ENCODE measurements at regions not wholly inside any gene's neighbourhood (a gene's known extent, or its start where the extent isn't known, plus 50 kb on each side); places are given as distances from the start of the nearest gene placed in this dataset.

DNA sequence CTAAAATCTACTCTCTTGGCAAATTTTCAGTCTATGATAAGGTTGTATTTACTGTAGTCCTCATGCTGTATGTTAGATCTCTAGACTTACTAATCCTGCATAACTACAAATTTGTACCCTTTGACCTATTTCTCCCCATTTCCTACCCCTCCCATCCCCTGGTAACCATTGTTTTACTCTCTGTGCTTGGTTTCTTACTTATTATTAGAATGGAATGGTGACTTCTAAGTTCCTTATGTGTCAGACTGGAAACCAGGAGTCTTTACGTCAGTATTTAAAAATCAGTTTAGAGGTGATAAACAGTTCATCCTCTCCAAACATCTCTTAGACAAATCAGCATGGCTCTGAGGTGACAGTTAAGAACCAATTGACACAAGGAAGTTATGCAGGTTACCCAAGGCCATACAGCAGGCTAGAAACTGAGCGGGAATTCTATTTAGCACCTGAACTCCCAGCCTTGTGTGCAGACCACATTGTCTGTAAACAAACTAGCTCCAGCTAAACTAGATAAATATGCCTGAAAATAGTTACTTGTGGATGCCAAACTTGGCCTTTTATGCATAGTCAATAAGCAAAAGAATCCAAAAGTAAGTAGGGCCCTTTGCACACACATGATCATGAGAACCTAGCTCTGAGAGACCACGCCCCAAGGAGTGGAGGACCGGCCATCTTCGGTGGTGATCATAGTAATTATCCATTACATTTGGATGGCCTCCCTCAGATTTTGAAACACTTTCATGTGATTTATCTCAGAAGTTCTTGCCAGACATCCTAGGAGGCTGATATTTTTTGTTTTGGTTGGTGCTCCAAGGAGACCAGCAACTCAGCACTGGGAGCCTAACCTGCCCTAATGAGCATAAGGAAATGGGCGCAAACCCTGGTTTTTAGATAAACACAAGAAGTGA lies 72.3 kb upstream of the BOC start:
- TF ChIP-seq CTCF (IDR thresholded peaks at IDR 0.05; ENCODE audit: borderline replicate concordance, extremely low read depth, insufficient read depth), result no peak
- Histone ChIP-seq H3K9me3 (ENCODE audit: control insufficient read depth in 2 of 3, insufficient read depth in 1 of 3, low read length in 3 of 3) (no peaks in the 10 kb centered on the region), H3K4me3 (ENCODE audit: low read length in 3 of 3) (no peak overlapping the region), H3K9ac (ENCODE audit: low read length in 3 of 3) (no peak overlapping the region), H3K27me3 (ENCODE audit: control insufficient read depth, insufficient read depth, low read length) (no peaks in the 10 kb centered on the region), H3K27ac (ENCODE audit: low read depth in 2 of 2, low read length in 2 of 2) (no peak overlapping the region), H3K36me3 (ENCODE audit: control insufficient read depth in 2 of 3, insufficient read depth in 3 of 3, low read length in 3 of 3) (no peaks in the 10 kb centered on the region), H3K4me1 (ENCODE audit: control insufficient read depth in 2 of 3, insufficient read depth in 2 of 3, low read depth in 1 of 3, low read length in 3 of 3) (no peaks in the 10 kb centered on the region)
- FAIRE-seq, result no peak
- intact Hi-C loops (cut with DNase I), result loop anchor here (10.0 kb wide), 1 partner anchor 146 kb away; no protein-coding TSS in a partner anchor
- DNase-seq, result no peak

- TF ChIP-seq CTCF (IDR thresholded peaks at IDR 0.05; ENCODE audit: borderline replicate concordance, extremely low read depth, insufficient read depth), result no peak
- Histone ChIP-seq H3K27ac (ENCODE audit: low read depth in 2 of 2, low read length in 2 of 2) (no peak overlapping the region), H3K36me3 (ENCODE audit: control insufficient read depth in 2 of 3, insufficient read depth in 3 of 3, low read length in 3 of 3) (no peaks in the 10 kb centered on the region), H3K27me3 (ENCODE audit: control insufficient read depth, insufficient read depth, low read length) (no peaks in the 10 kb centered on the region), H3K9ac (ENCODE audit: low read length in 3 of 3) (no peak overlapping the region), H3K4me3 (ENCODE audit: low read length in 3 of 3) (no peak overlapping the region), H3K9me3 (ENCODE audit: control insufficient read depth in 2 of 3, insufficient read depth in 1 of 3, low read length in 3 of 3) (no peaks in the 10 kb centered on the region), H3K4me1 (ENCODE audit: control insufficient read depth in 2 of 3, insufficient read depth in 2 of 3, low read depth in 1 of 3, low read length in 3 of 3) (no peaks in the 10 kb centered on the region)
- intact Hi-C loops (cut with DNase I), result no loop called here
- FAIRE-seq (no peak), DNase-seq (no peak)
Measured at GRCh38 chr3:113140876-113141275, 70.5 kb upstream of the BOC start.

GRCh38 chr3:113141543-113141942 lies 69.8 kb upstream of the BOC start:
- TF ChIP-seq CTCF (IDR thresholded peaks at IDR 0.05; ENCODE audit: borderline replicate concordance, extremely low read depth, insufficient read depth), result no peak
- no peak for FAIRE-seq

More at GRCh38 chr3:113141543-113141942, 69.8 kb upstream of the BOC start:
- Histone ChIP-seq H3K27ac (ENCODE audit: low read depth in 2 of 2, low read length in 2 of 2) (no peak overlapping the region), H3K4me3 (ENCODE audit: low read length in 3 of 3) (no peak overlapping the region), H3K36me3 (ENCODE audit: control insufficient read depth in 2 of 3, insufficient read depth in 3 of 3, low read length in 3 of 3) (no peaks in the 10 kb centered on the region), H3K9me3 (ENCODE audit: control insufficient read depth in 2 of 3, insufficient read depth in 1 of 3, low read length in 3 of 3) (no peaks in the 10 kb centered on the region), H3K27me3 (ENCODE audit: control insufficient read depth, insufficient read depth, low read length) (no peaks in the 10 kb centered on the region), H3K9ac (ENCODE audit: low read length in 3 of 3) (no peak overlapping the region), H3K4me1 (ENCODE audit: control insufficient read depth in 2 of 3, insufficient read depth in 2 of 3, low read depth in 1 of 3, low read length in 3 of 3) (no peaks in the 10 kb centered on the region)
- intact Hi-C loops (cut with DNase I), result no loop called here
- DNase-seq, result no peak
